ENCODE measurements at regions not wholly inside any gene's neighbourhood (a gene's known extent, or its start where the extent isn't known, plus 50 kb on each side); places are given as distances from the start of the nearest gene placed in this dataset.
"Not testable (repeated sequence)": the region's sequence is repeated elsewhere in the genome, so short reads cannot be mapped to it uniquely, and the experiment has no call there.

- intact Hi-C loops (cut with DNase I): no loop called here
Observed at GRCh38 chr5:42235241-42235640, 188.0 kb upstream of the GHR start.

GRCh38 chr5:42235837-42236236 is 187.4 kb upstream of the GHR start:
- intact Hi-C loops (cut with DNase I): no loop called here
- no peak for DNase-seq

More at GRCh38 chr5:42235241-42235640, 188.0 kb upstream of the GHR start:
- no peak for DNase-seq

GRCh38 chr5:42241636-42242035 is 181.6 kb upstream of the GHR start:
- DNase-seq: no peak
- intact Hi-C loops (cut with DNase I): no loop called here

- intact Hi-C loops (cut with DNase I): no loop called here
- no peak for DNase-seq
Observed at GRCh38 chr5:42242210-42242609, 181.0 kb upstream of the GHR start.

- intact Hi-C loops (cut with DNase I): no loop called here
- DNase-seq: no peak
Observed at GRCh38 chr5:42242881-42243485, 180.3 kb upstream of the GHR start.

GRCh38 chr5:42252306-42252705 is 170.9 kb upstream of the GHR start:
- intact Hi-C loops (cut with DNase I): no loop called here
- no peak for DNase-seq

- peak in 1 of 10 donors; percentile 44 for DNase-seq
- intact Hi-C loops (cut with DNase I): not testable (repeated sequence)
Observed at GRCh38 chr5:42259914-42260313, 163.3 kb upstream of the GHR start.

- intact Hi-C loops (cut with DNase I): no loop called here
- DNase-seq: no peak
Observed at GRCh38 chr5:42267091-42267490, 156.1 kb upstream of the GHR start.

GRCh38 chr5:42268170-42268569 is 155.1 kb upstream of the GHR start:
- DNase-seq; intact Hi-C loops (cut with DNase I): not testable (repeated sequence)

- intact Hi-C loops (cut with DNase I): no loop called here
- no peak for DNase-seq
Observed at GRCh38 chr5:42268630-42269029, 154.6 kb upstream of the GHR start.

GRCh38 chr5:42270771-42271170 is 152.5 kb upstream of the GHR start:
- no peak for DNase-seq
- intact Hi-C loops (cut with DNase I): no loop called here

GRCh38 chr5:42274913-42275312 is 148.3 kb upstream of the GHR start:
- intact Hi-C loops (cut with DNase I): no loop called here
- no peak for DNase-seq

GRCh38 chr5:42277293-42277692 is 145.9 kb upstream of the GHR start:
- DNase-seq: no peak
- intact Hi-C loops (cut with DNase I): no loop called here

GRCh38 chr5:42284584-42284983 is 138.7 kb upstream of the GHR start:
- intact Hi-C loops (cut with DNase I): no loop called here
- no peak for DNase-seq

- intact Hi-C loops (cut with DNase I): no loop called here
Observed at GRCh38 chr5:42285230-42285629, 138.0 kb upstream of the GHR start.

GRCh38 chr5:42300496-42300895 is 122.7 kb upstream of the GHR start:
- intact Hi-C loops (cut with DNase I): no loop called here
- DNase-seq: no peak

More at GRCh38 chr5:42285230-42285629, 138.0 kb upstream of the GHR start:
- no peak for DNase-seq

- intact Hi-C loops (cut with DNase I): no loop called here
- no peak for DNase-seq
Observed at GRCh38 chr5:42301349-42301748, 121.9 kb upstream of the GHR start.

GRCh38 chr5:42302186-42302585 is 121.1 kb upstream of the GHR start:
- no peak for DNase-seq
- intact Hi-C loops (cut with DNase I): no loop called here

- intact Hi-C loops (cut with DNase I): no loop called here
- DNase-seq: no peak
Observed at GRCh38 chr5:42306287-42306686, 117.0 kb upstream of the GHR start.

- DNase-seq: no peak
- intact Hi-C loops (cut with DNase I): no loop called here
Observed at GRCh38 chr5:42309865-42310264, 113.4 kb upstream of the GHR start.

GRCh38 chr5:42315214-42315613 is 108.0 kb upstream of the GHR start:
- DNase-seq: no peak
- intact Hi-C loops (cut with DNase I): no loop called here

- intact Hi-C loops (cut with DNase I): no loop called here
- no peak for DNase-seq
Observed at GRCh38 chr5:42317575-42317974, 105.7 kb upstream of the GHR start.

- DNase-seq; intact Hi-C loops (cut with DNase I): not testable (repeated sequence)
Observed at GRCh38 chr5:42319546-42319945, 103.7 kb upstream of the GHR start.
